Panc1 (cell line): ENCODE measurements at regions not wholly inside any gene's neighbourhood (a gene's known extent, or its start where the extent isn't known, plus 50 kb on each side); places are given as distances from the start of the nearest gene placed in this dataset.
"Not testable (repeated sequence)": the region's sequence is repeated elsewhere in the genome, so short reads cannot be mapped to it uniquely, and the experiment has no call there.

Experiments
- ATAC-seq: fragments of 200-7000 bp; cut with Tn5 transposase; 2 replicates; pipeline ENCODE4 v1.9.1; 2020; ENCODE audit warnings: mild to moderate bottlenecking, moderate library complexity
- BruUV-seq: library from RNA; stranded (reverse); fragments of 400-500 nt; replicated peaks from 2 replicates; lab custom pipeline; 2021; lab: Mats Ljungman, UMichigan
- CTCF ChIA-PET: fragments of 300-600 bp; sonication (Branson Sonifier 250); formaldehyde crosslinking; loops from one replicate; lab custom pipeline; 2022; ENCODE audit warnings: antibody characterized with exemption; lab: Charles Lee
- POLR2A ChIA-PET: fragments of 300-600 bp; sonication (Branson Sonifier 250); formaldehyde crosslinking; loops from one replicate; lab custom pipeline; 2022; ENCODE audit warnings: antibody characterized with exemption; lab: Charles Lee
- DNase-seq: peaks from one replicate; pipeline ENCODE4 v3.0.0-alpha.2; 2010; ENCODE audit warnings: low read depth, low spot score
- H3K27ac ChIP-seq: 2 replicates; pipeline ENCODE4 v1.5.1; 2011; ENCODE audit warnings: mild to moderate bottlenecking, low read length, inconsistent platforms
- H3K27me3 ChIP-seq: fragments of 200-500 bp; sonication (Bioruptor generic); 2 replicates; pipeline ENCODE4 v1.6.0; 2014; ENCODE audit warnings: low read length, inconsistent platforms; ENCODE audit not compliant: control insufficient read depth, insufficient read depth
- H3K36me3 ChIP-seq: fragments of 200-500 bp; sonication (Bioruptor generic); 2 replicates; pipeline ENCODE4 v1.5.1; 2014; ENCODE audit warnings: inconsistent platforms, mild to moderate bottlenecking, low read length, moderate library complexity; ENCODE audit not compliant: control insufficient read depth, insufficient read depth
- H3K4me1 ChIP-seq: 2 replicates; pipeline ENCODE4 v1.5.1; 2011; ENCODE audit warnings: inconsistent platforms, mild to moderate bottlenecking, low read length, moderate library complexity; ENCODE audit not compliant: control insufficient read depth, insufficient read depth
- H3K4me3 ChIP-seq, 2 experiments: 2 replicates each; pipeline ENCODE4 v1.5.1; 2011 to 2012; ENCODE audit warnings: low read depth in 2 of 2, low read length in 2 of 2, mild to moderate bottlenecking in 2 of 2, inconsistent platforms in 1 of 2, moderate library complexity in 1 of 2
- H3K9me3 ChIP-seq: fragments of 200-500 bp; sonication (Bioruptor generic); 2 replicates; pipeline ENCODE4 v1.5.1; 2014; ENCODE audit warnings: low read depth, mild to moderate bottlenecking, inconsistent platforms, low read length, moderate library complexity; ENCODE audit not compliant: control insufficient read depth, insufficient read depth
- CTCF ChIP-seq: fragments of 450-650 bp; IDR thresholded peaks from 2 replicates; pipeline ENCODE4 v1.5.1; 2017; ENCODE audit warnings: mild to moderate bottlenecking
- POLR2AphosphoS5 ChIP-seq: IDR thresholded peaks from 2 replicates; pipeline ENCODE4 v1.6.1; 2012; ENCODE audit warnings: mild to moderate bottlenecking, low read depth, low read length, moderate library complexity
- REST ChIP-seq, 2 experiments: IDR thresholded peaks; 2 replicates each; pipeline ENCODE4 v1.6.1; 2011 to 2012; ENCODE audit warnings: low read depth in 2 of 2, control low read depth in 1 of 2, low read length in 1 of 2, mild to moderate bottlenecking in 1 of 2, moderate library complexity in 1 of 2; ENCODE audit not compliant: insufficient read depth in 1 of 2
- SIN3A ChIP-seq: IDR thresholded peaks from 2 replicates; pipeline ENCODE4 v1.6.1; 2012; ENCODE audit warnings: low read depth, mild to moderate bottlenecking, low read length, moderate library complexity, borderline replicate concordance; ENCODE audit not compliant: insufficient read depth
- TCF7L2 ChIP-seq: IDR thresholded peaks from 2 replicates; pipeline ENCODE4 v1.6.1; 2011; ENCODE audit warnings: mild to moderate bottlenecking, low read depth, low read length, inconsistent platforms
- in situ Hi-C: cut with HindIII; loops from 2 replicates; pipeline ENCODE4 v1.10.0; 2016; ENCODE audit warnings: low sequenced_read_pairs, low pct_unique_long_range_greater_than_20kb
- intact Hi-C: fragments of 100-400 bp; cut with micrococcal nuclease; formaldehyde crosslinking; loops from one replicate; pipeline ENCODE4 v1.10.0; 2022; ENCODE audit not compliant: unreplicated experiment

- in situ Hi-C loops (no loop called here), intact Hi-C loops (no loop called here)
- Histone ChIP-seq H3K4me1 (no peaks in the 10 kb centered on the region), H3K9me3 (no peaks in the 10 kb centered on the region), H3K36me3 (no peaks in the 10 kb centered on the region), H3K27me3 (no peaks in the 10 kb centered on the region), H3K27ac (no peak overlapping the region), H3K4me3 (no peak overlapping the region)
- TF ChIP-seq TCF7L2 (no peak), REST (IDR thresholded peaks at IDR 0.05; ENCODE audit: insufficient read depth in 1 of 2, low read depth in 2 of 2, low read length in 1 of 2) (no peak), SIN3A (no peak), POLR2AphosphoS5 (no peak), CTCF (no peak)
- no TSS peak for BruUV-seq
- POLR2A ChIA-PET: no interaction called here
- CTCF ChIA-PET: no interaction called here
- DNase-seq (no peak), ATAC-seq (no peak)
Measured at GRCh38 chr13:50766695-50767094, 76.8 kb downstream of the DLEU7 start.

- H3K4me1 ChIP-seq, H3K36me3 ChIP-seq, H3K27ac ChIP-seq, H3K27me3 ChIP-seq, in situ Hi-C loops, BruUV-seq, DNase-seq, H3K4me3 ChIP-seq, intact Hi-C loops, H3K9me3 ChIP-seq, ATAC-seq, POLR2A ChIA-PET, CTCF ChIA-PET: not testable (repeated sequence)
Measured at GRCh38 chr13:50772881-50773280, 70.6 kb downstream of the DLEU7 start.
